HCT116 (cell line): ENCODE measurements at regions not wholly inside any gene's neighbourhood (a gene's known extent, or its start where the extent isn't known, plus 50 kb on each side); places are given as distances from the start of the nearest gene placed in this dataset.

ENCODE experiments used
- ATAC-seq: fragments of 200-7000 bp; cut with Tn5 transposase; 2 replicates; pipeline ENCODE4 v1.9.1; 2020; ENCODE audit warnings: mild to moderate bottlenecking, moderate library complexity
- BruUV-seq: library from RNA; stranded (reverse); fragments of 400-500 nt; replicated peaks from 2 replicates; lab custom pipeline; 2021; lab: Mats Ljungman, UMichigan
- CTCF ChIA-PET: fragments of 300-600 bp; sonication (Branson Sonifier 250); formaldehyde crosslinking; loops from one replicate; lab custom pipeline; 2021; ENCODE audit warnings: antibody characterized with exemption; lab: Charles Lee
- POLR2A ChIA-PET: fragments of 300-600, 350-600 bp; sonication (Branson Sonifier 250); formaldehyde crosslinking; loops from one replicate; lab custom pipeline; 2021; ENCODE audit warnings: antibody characterized with exemption; lab: Charles Lee
- RAD21 ChIA-PET, 2 experiments: fragments of 300-600 bp; sonication (Branson Sonifier 250); formaldehyde crosslinking; loops; one replicate each; lab custom pipeline; 2023; ENCODE audit warnings: low total read pairs in 2 of 2; ENCODE audit not compliant: uncharacterized antibody in 2 of 2, unreplicated experiment in 2 of 2, low non-redundant PET in 1 of 2; lab: Charles Lee
- DNase-seq: peaks from one replicate; pipeline ENCODE4 v3.0.0-alpha.2; 2010; ENCODE audit warnings: low read depth, low spot score
- H2AFZ ChIP-seq: fragments of 200-600 bp; shearing (Covaris generic), sonication (generic); 2 replicates; pipeline ENCODE4 v1.6.1; 2017; ENCODE audit warnings: low read depth, mixed run types, mixed read lengths, antibody characterized with exemption, low read length; ENCODE audit not compliant: poor library complexity, severe bottlenecking
- H3K27ac ChIP-seq: 2 replicates; pipeline ENCODE4 v1.5.1; 2012; ENCODE audit warnings: low read depth, low read length
- H3K27me3 ChIP-seq: fragments of 200-600 bp; sonication (generic); 2 replicates; pipeline ENCODE4 v1.6.1; 2016; ENCODE audit warnings: mixed run types, low read length, mixed read lengths; ENCODE audit not compliant: insufficient read depth
- H3K36me3 ChIP-seq, 2 experiments: fragments of 200-500 bp in 1 of 2; fragments of 200-600 bp in 1 of 2; sonication (Bioruptor generic) in 1 of 2; sonication (generic) in 1 of 2; 2 replicates each; pipeline versions ENCODE4 v1.5.1 to v1.6.1; 2014 to 2016; ENCODE audit warnings: low read length in 2 of 2, inconsistent platforms in 1 of 2, mixed read lengths in 1 of 2, mixed run types in 1 of 2; ENCODE audit not compliant: insufficient read depth in 2 of 2, control insufficient read depth in 1 of 2
- H3K4me1 ChIP-seq, 2 experiments: fragments of 200-600 bp in 1 of 2; sonication (generic) in 1 of 2; 2 replicates each; pipeline versions ENCODE4 v1.5.1 to v1.6.1; 2012 to 2017; ENCODE audit warnings: low read length in 2 of 2, inconsistent platforms in 1 of 2, mild to moderate bottlenecking in 1 of 2, mixed read lengths in 1 of 2, mixed run types in 1 of 2, moderate library complexity in 1 of 2; ENCODE audit not compliant: insufficient read depth in 2 of 2, control insufficient read depth in 1 of 2
- H3K4me2 ChIP-seq: fragments of 200-600 bp; sonication (generic); 2 replicates; pipeline ENCODE4 v1.6.1; 2017; ENCODE audit warnings: mixed run types, low read length, mixed read lengths
- H3K4me3 ChIP-seq, 2 experiments: fragments of 200-600 bp in 1 of 2; sonication (generic) in 1 of 2; replicated peaks in 1 of 2; 2 replicates each; pipeline ENCODE4 v1.5.1; 2011 to 2016; ENCODE audit warnings: low read length in 2 of 2, control low read depth in 1 of 2, low read depth in 1 of 2, mild to moderate bottlenecking in 1 of 2, mixed read lengths in 1 of 2, mixed run types in 1 of 2
- H3K79me2 ChIP-seq: fragments of 200-600 bp; sonication (generic); 2 replicates; pipeline ENCODE4 v1.6.1; 2017; ENCODE audit warnings: mild to moderate bottlenecking, mixed run types, low read length, moderate library complexity, mixed read lengths; ENCODE audit not compliant: insufficient read depth
- H3K9ac ChIP-seq: fragments of 200-600 bp; sonication (generic); 2 replicates; pipeline ENCODE4 v1.6.1; 2016; ENCODE audit warnings: low read length, mixed read lengths
- H3K9me2 ChIP-seq: fragments of 200-600 bp; sonication (generic), shearing (Covaris generic); 2 replicates; pipeline ENCODE4 v1.6.1; 2017; ENCODE audit warnings: mixed run types, mild to moderate bottlenecking, moderate library complexity; ENCODE audit not compliant: insufficient read depth
- H3K9me3 ChIP-seq, 2 experiments: fragments of 200-500 bp in 1 of 2; fragments of 200-600 bp in 1 of 2; sonication (Bioruptor generic) in 1 of 2; sonication (generic) in 1 of 2; 2 replicates each; pipeline ENCODE4 v1.6.1; 2014 to 2017; ENCODE audit warnings: low read length in 2 of 2, mixed read lengths in 2 of 2, inconsistent platforms in 1 of 2, low read depth in 1 of 2, mild to moderate bottlenecking in 1 of 2, mixed run types in 1 of 2, moderate library complexity in 1 of 2; ENCODE audit not compliant: control insufficient read depth in 1 of 2, insufficient read depth in 1 of 2
- H4K20me1 ChIP-seq: fragments of 200-600 bp; sonication (generic), shearing (Covaris generic); 2 replicates; pipeline ENCODE4 v1.6.1; 2017; ENCODE audit warnings: mixed run types, mild to moderate bottlenecking, moderate library complexity; ENCODE audit not compliant: insufficient read depth
- ATF3 ChIP-seq: IDR thresholded peaks from 2 replicates; pipeline ENCODE4 v1.6.1; 2012
- CEBPB ChIP-seq: IDR thresholded peaks from 2 replicates; pipeline ENCODE4 v1.6.1; 2012; ENCODE audit warnings: low read depth
- CTCF ChIP-seq, 3 experiments: fragments of 200-600 bp in 1 of 3; sonication (generic) in 1 of 3; IDR thresholded peaks in 2 of 3; conservative IDR thresholded peaks in 1 of 3; 2 replicates each; pipeline ENCODE4 v1.5.1; 2012 to 2017; ENCODE audit warnings: low read depth in 2 of 3, low read length in 2 of 3, antibody characterized with exemption in 1 of 3, borderline replicate concordance in 1 of 3, control low read depth in 1 of 3, mild to moderate bottlenecking in 1 of 3, mixed read lengths in 1 of 3, mixed run types in 1 of 3, moderate library complexity in 1 of 3; ENCODE audit not compliant: insufficient read depth in 1 of 3
- EGR1 ChIP-seq: IDR thresholded peaks from 2 replicates; pipeline ENCODE4 v1.6.1; 2012; ENCODE audit warnings: low read depth
- ELF1 ChIP-seq: IDR thresholded peaks from 2 replicates; pipeline ENCODE4 v1.6.1; 2012; ENCODE audit warnings: low read depth, borderline replicate concordance
- EZH2 ChIP-seq: fragments of 200-600 bp; sonication (generic); IDR thresholded peaks from 2 replicates; pipeline ENCODE4 v1.6.1; 2017; ENCODE audit warnings: antibody characterized with exemption, mixed run types
- FOSL1 ChIP-seq: IDR thresholded peaks from 2 replicates; pipeline ENCODE4 v1.6.1; 2012; ENCODE audit warnings: low read depth
- JUND ChIP-seq: IDR thresholded peaks from 2 replicates; pipeline ENCODE4 v1.6.1; 2012
- MAX ChIP-seq: IDR thresholded peaks from 2 replicates; pipeline ENCODE4 v1.6.1; 2012
- POLR2AphosphoS5 ChIP-seq: IDR thresholded peaks from 2 replicates; pipeline ENCODE4 v1.6.1; 2011; ENCODE audit warnings: mild to moderate bottlenecking, low read depth, low read length, moderate library complexity
- RAD21 ChIP-seq: IDR thresholded peaks from 2 replicates; pipeline ENCODE4 v1.6.1; 2012; ENCODE audit warnings: low read depth, mild to moderate bottlenecking
- REST ChIP-seq: IDR thresholded peaks from 2 replicates; pipeline ENCODE4 v1.6.1; 2012; ENCODE audit warnings: low read depth
- SIN3A ChIP-seq: IDR thresholded peaks from 2 replicates; pipeline ENCODE4 v1.6.1; 2012; ENCODE audit warnings: low read depth
- SP1 ChIP-seq: IDR thresholded peaks from 2 replicates; pipeline ENCODE4 v1.6.1; 2012; ENCODE audit warnings: low read depth
- SRF ChIP-seq: IDR thresholded peaks from 2 replicates; pipeline ENCODE4 v1.6.1; 2012; ENCODE audit warnings: low read depth
- TCF7L2 ChIP-seq: IDR thresholded peaks from 2 replicates; pipeline ENCODE4 v1.7.0; 2011; ENCODE audit warnings: borderline replicate concordance, inconsistent platforms; ENCODE audit not compliant: insufficient read depth, insufficient read length; ENCODE audit errors: extremely low read depth
- ZBTB33 ChIP-seq: IDR thresholded peaks from 2 replicates; pipeline ENCODE4 v1.6.1; 2011; ENCODE audit warnings: mild to moderate bottlenecking, low read length, moderate library complexity; ENCODE audit not compliant: insufficient replicate concordance; ENCODE audit errors: extremely low read depth
- ZFX ChIP-seq: fragments of 450-650 bp; IDR thresholded peaks from 2 replicates; pipeline ENCODE4 v1.6.1; 2017
- ZNF274 ChIP-seq: fragments of 200-500 bp; sonication (Bioruptor generic); IDR thresholded peaks from 2 replicates; pipeline ENCODE4 v1.6.1; 2014; ENCODE audit warnings: mild to moderate bottlenecking, low read depth, low read length, inconsistent platforms
- intact Hi-C: fragments of 100-400 bp; cut with micrococcal nuclease; formaldehyde crosslinking; loops from 2 replicates; pipeline ENCODE4 v1.10.0; 2022

GRCh38 chr3:102933377-102933776 is 498.6 kb downstream of the ZPLD1 start:
- no peaks in the 10 kb centered on the region for H3K27me3 ChIP-seq
- no peak overlapping the region for H3K4me3 ChIP-seq
- CTCF ChIA-PET, result no interaction called here
- H3K36me3 ChIP-seq, result no peaks in the 10 kb centered on the region
- no peak for ATAC-seq
- TF ChIP-seq SRF (no peak), CTCF (IDR thresholded peaks at IDR 0.05 in 2 of 3, conservative IDR thresholded peaks at IDR 0.05 in 1 of 3; ENCODE audit: borderline replicate concordance in 1 of 3, insufficient read depth in 1 of 3, low read depth in 2 of 3, low read length in 2 of 3) (no peak), REST (no peak), ELF1 (no peak), CEBPB (no peak), ZBTB33 (no peak), TCF7L2 (no peak), SP1 (no peak), ZFX (no peak), SIN3A (no peak), POLR2AphosphoS5 (no peak), FOSL1 (no peak), EGR1 (no peak), JUND (no peak), ZNF274 (no peak), EZH2 (no peak), MAX (no peak), RAD21 (no peak), ATF3 (no peak)
- TF ChIP-seq, all 23 proteins: peak for 0
- no peak overlapping the region for H3K27ac ChIP-seq
- BruUV-seq, result no TSS peak
- RAD21 ChIA-PET, result no interaction called here
- H3K79me2 ChIP-seq, result no peaks in the 10 kb centered on the region
- POLR2A ChIA-PET, result no interaction called here
- DNase-seq, result no peak
- H3K9me3 ChIP-seq, result 0 out of 4 replicates have a peak, but pooled peaks cover 0 to 5% of the 10 kb centered on the region in 2 experiments
- intact Hi-C loops, result no loop called here
- H3K4me2 ChIP-seq, result no peak overlapping the region
- H3K9me2 ChIP-seq, result no peaks in the 10 kb centered on the region
- no peak overlapping the region for H3K9ac ChIP-seq
- H3K4me1 ChIP-seq, result no peaks in the 10 kb centered on the region
- H4K20me1 ChIP-seq, result no peaks in the 10 kb centered on the region
- H2AFZ ChIP-seq, result no peak overlapping the region
